ENCODE measurements at regions not wholly inside any gene's neighbourhood (a gene's known extent, or its start where the extent isn't known, plus 50 kb on each side); places are given as distances from the start of the nearest gene placed in this dataset.
"Not testable (repeated sequence)": the region's sequence is repeated elsewhere in the genome, so short reads cannot be mapped to it uniquely, and the experiment has no call there.

- no peak for DNase-seq
Measured at GRCh38 chr7:106583706-106584690, 77.0 kb downstream of the CCDC71L start.

GRCh38 chr7:106583100-106583499 is 77.9 kb downstream of the CCDC71L start:
- no peak for DNase-seq

GRCh38 chr7:106582365-106582764 is 78.6 kb downstream of the CCDC71L start:
- DNase-seq = no peak

GRCh38 chr7:106579086-106579485 is 81.9 kb downstream of the CCDC71L start:
- DNase-seq = not testable (repeated sequence)

- DNase-seq = no peak
Measured at GRCh38 chr7:106575138-106575823, 85.7 kb downstream of the CCDC71L start.

GRCh38 chr7:106573738-106574137 is 87.2 kb downstream of the CCDC71L start:
- DNase-seq = no peak

GRCh38 chr7:106573125-106573663 is 87.8 kb downstream of the CCDC71L start:
- no peak for DNase-seq

GRCh38 chr7:106572394-106573124 is 88.4 kb downstream of the CCDC71L start:
- DNase-seq = no peak

GRCh38 chr7:106571563-106571962 is 89.4 kb downstream of the CCDC71L start:
- no peak for DNase-seq

GRCh38 chr7:106570948-106571418 is 90.0 kb downstream of the CCDC71L start:
- DNase-seq = no peak

GRCh38 chr7:106570146-106570545 is 90.8 kb downstream of the CCDC71L start:
- DNase-seq = no peak

GRCh38 chr7:106569500-106569929 is 91.4 kb downstream of the CCDC71L start:
- no peak for DNase-seq

GRCh38 chr7:106568680-106569499 is 92.1 kb downstream of the CCDC71L start:
- no peak for DNase-seq

- DNase-seq = no peak
Measured at GRCh38 chr7:106568002-106568679, 92.8 kb downstream of the CCDC71L start.

- not testable (repeated sequence) for DNase-seq
Measured at GRCh38 chr7:106567204-106568001, 93.6 kb downstream of the CCDC71L start.

GRCh38 chr7:106566672-106567071 is 94.3 kb downstream of the CCDC71L start:
- DNase-seq = no peak

GRCh38 chr7:106566196-106566595 is 94.8 kb downstream of the CCDC71L start:
- DNase-seq = no peak

- no peak for DNase-seq
Measured at GRCh38 chr7:106565428-106565827, 95.5 kb downstream of the CCDC71L start.

GRCh38 chr7:106563466-106564150 is 97.3 kb downstream of the CCDC71L start:
- no peak for DNase-seq
